HG03378 (cell line): ENCODE measurements at regions not wholly inside any gene's neighbourhood (a gene's known extent, or its start where the extent isn't known, plus 50 kb on each side); places are given as distances from the start of the nearest gene placed in this dataset.
"Not testable (repeated sequence)": the region's sequence is repeated elsewhere in the genome, so short reads cannot be mapped to it uniquely, and the experiment has no call there.

ENCODE experiments used
- ATAC-seq: cut with Tn5 transposase; IDR thresholded peaks from one replicate; pipeline ENCODE4 v1.9.1; 2021; ENCODE audit warnings: mild to moderate bottlenecking, moderate library complexity; ENCODE audit not compliant: unreplicated experiment

- no peak for ATAC-seq
Measured at GRCh38 chr7:34207810-34208209, 302.5 kb downstream of the BMPER start.

- no peak for ATAC-seq
Measured at GRCh38 chr7:34208878-34209621, 303.7 kb downstream of the BMPER start.

GRCh38 chr7:34211018-34211417, 305.7 kb downstream of the BMPER start:
- ATAC-seq, result no peak

GRCh38 chr7:34217972-34218371, 312.6 kb downstream of the BMPER start:
- no peak for ATAC-seq

GRCh38 chr7:34219153-34219718, 313.9 kb downstream of the BMPER start:
- ATAC-seq, result no peak

GRCh38 chr7:34220506-34221185, 315.3 kb downstream of the BMPER start:
- ATAC-seq, result no peak

- ATAC-seq, result no peak
Measured at GRCh38 chr7:34222316-34222715, 317.0 kb downstream of the BMPER start.

GRCh38 chr7:34222722-34223121, 317.4 kb downstream of the BMPER start:
- no peak for ATAC-seq

- no peak for ATAC-seq
Measured at GRCh38 chr7:34224281-34224680, 318.9 kb downstream of the BMPER start.

- ATAC-seq, result no peak
Measured at GRCh38 chr7:34225193-34225592, 319.9 kb downstream of the BMPER start.

GRCh38 chr7:34227525-34227924, 322.2 kb downstream of the BMPER start:
- ATAC-seq, result no peak

GRCh38 chr7:34235101-34235500, 329.8 kb downstream of the BMPER start:
- ATAC-seq, result not testable (repeated sequence)

- ATAC-seq, result no peak
Measured at GRCh38 chr7:34236057-34236456, 330.7 kb downstream of the BMPER start.

- ATAC-seq, result no peak
Measured at GRCh38 chr7:34236839-34237492, 331.6 kb downstream of the BMPER start.

- ATAC-seq, result no peak
Measured at GRCh38 chr7:34237493-34237849, 332.1 kb downstream of the BMPER start.

- ATAC-seq, result no peak
Measured at GRCh38 chr7:34240417-34240816, 335.1 kb downstream of the BMPER start.

- ATAC-seq, result no peak
Measured at GRCh38 chr7:34242391-34242790, 337.1 kb downstream of the BMPER start.

- ATAC-seq, result no peak
Measured at GRCh38 chr7:34245246-34245645, 339.9 kb downstream of the BMPER start.

GRCh38 chr7:34247468-34247867, 342.1 kb downstream of the BMPER start:
- ATAC-seq, result no peak

GRCh38 chr7:34249192-34249591, 343.9 kb downstream of the BMPER start:
- no peak for ATAC-seq

- ATAC-seq, result no peak
Measured at GRCh38 chr7:34260279-34260678, 354.9 kb downstream of the BMPER start.

- no peak for ATAC-seq
Measured at GRCh38 chr7:34263168-34263567, 357.8 kb downstream of the BMPER start.
